ENCODE measurements at regions not wholly inside any gene's neighbourhood (a gene's known extent, or its start where the extent isn't known, plus 50 kb on each side); places are given as distances from the start of the nearest gene placed in this dataset.

- Mint-ChIP-seq H3K9me3 (peaks cover 38% of the 10 kb centered on the region), H3K27ac (no peak overlapping the region), H3K36me3 (ENCODE audit: low read depth) (no peaks in the 10 kb centered on the region), H3K27me3 (ENCODE audit: low read depth) (no peaks in the 10 kb centered on the region), H3K4me1 (ENCODE audit: low read depth) (no peaks in the 10 kb centered on the region), H3K4me3 (ENCODE audit: low read depth) (no peak overlapping the region)
- DNase-seq (ENCODE audit: low spot score), result no peak
- intact Hi-C loops (cut with micrococcal nuclease), result no loop called here
These were observed 1210.6 kb upstream of the NXPH2 start for GRCh38 chr2:139990646-139991335.

DNA sequence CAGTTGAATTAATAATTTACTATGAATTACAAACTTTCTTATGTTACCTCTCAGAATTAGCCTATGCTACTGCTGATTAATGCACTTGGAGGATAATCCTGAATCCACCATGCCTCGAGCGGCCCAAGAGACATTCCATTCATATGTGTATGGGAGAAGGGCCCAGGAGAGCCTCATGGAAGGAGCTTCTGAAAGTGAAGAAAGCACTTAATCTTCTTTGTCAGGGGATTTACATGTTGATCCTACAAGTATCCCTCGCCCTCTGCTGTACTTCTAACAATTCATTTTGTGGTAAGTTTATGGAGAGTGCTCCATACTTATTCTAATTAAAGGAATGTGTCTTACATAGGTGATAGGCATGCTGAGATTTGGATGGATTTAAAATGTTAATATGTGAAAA lies 1189.1 kb upstream of the NXPH2 start:
- intact Hi-C loops (cut with micrococcal nuclease), result no loop called here
- H3K4me3 Mint-ChIP-seq (ENCODE audit: low read depth), result no peak overlapping the region
- H3K27ac Mint-ChIP-seq, result no peak overlapping the region

GRCh38 chr2:139968588-139968987 lies 1188.4 kb upstream of the NXPH2 start:
- Mint-ChIP-seq H3K4me1 (ENCODE audit: low read depth) (no peaks in the 10 kb centered on the region), H3K4me3 (ENCODE audit: low read depth) (no peak overlapping the region), H3K27ac (no peak overlapping the region), H3K27me3 (ENCODE audit: low read depth) (no peaks in the 10 kb centered on the region), H3K9me3 (peaks cover 48% of the 10 kb centered on the region), H3K36me3 (ENCODE audit: low read depth) (no peaks in the 10 kb centered on the region)
- DNase-seq (ENCODE audit: low spot score), result no peak
- intact Hi-C loops (cut with micrococcal nuclease), result no loop called here

More for the DNA sequence above, 1189.1 kb upstream of the NXPH2 start:
- Mint-ChIP-seq H3K27me3 (ENCODE audit: low read depth) (no peaks in the 10 kb centered on the region), H3K9me3 (peaks cover 49% of the 10 kb centered on the region), H3K4me1 (ENCODE audit: low read depth) (no peaks in the 10 kb centered on the region), H3K36me3 (ENCODE audit: low read depth) (no peaks in the 10 kb centered on the region)
- DNase-seq (ENCODE audit: low spot score), result no peak

DNA sequence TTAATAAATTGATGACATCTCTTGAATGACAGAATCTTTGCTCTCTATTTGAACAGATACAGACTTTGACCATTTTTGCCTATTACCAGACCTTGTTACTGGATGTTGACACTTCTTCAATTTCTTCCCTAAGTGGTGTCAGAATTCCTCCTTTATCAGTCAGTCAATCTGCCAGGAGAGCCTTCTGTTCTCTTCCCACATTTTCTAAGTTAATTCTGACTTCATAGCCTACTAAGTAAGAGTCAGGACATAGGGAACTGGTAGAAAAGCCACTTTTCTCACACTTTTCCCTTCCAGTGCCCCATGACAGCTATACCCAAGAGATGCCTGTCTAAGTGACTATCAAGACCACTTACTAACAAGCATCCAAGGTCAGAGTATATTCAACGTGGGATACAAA lies 1187.5 kb upstream of the NXPH2 start:
- Mint-ChIP-seq H3K9me3 (peaks cover 40% of the 10 kb centered on the region), H3K36me3 (ENCODE audit: low read depth) (no peaks in the 10 kb centered on the region), H3K27ac (no peak overlapping the region), H3K27me3 (ENCODE audit: low read depth) (no peaks in the 10 kb centered on the region), H3K4me1 (ENCODE audit: low read depth) (no peaks in the 10 kb centered on the region), H3K4me3 (ENCODE audit: low read depth) (no peak overlapping the region)
- no peak for DNase-seq (ENCODE audit: low spot score)
- intact Hi-C loops (cut with micrococcal nuclease), result no loop called here

GRCh38 chr2:139964721-139965440 lies 1184.7 kb upstream of the NXPH2 start:
- no peak for DNase-seq (ENCODE audit: low spot score)
- Mint-ChIP-seq H3K4me1 (ENCODE audit: low read depth) (no peaks in the 10 kb centered on the region), H3K27me3 (ENCODE audit: low read depth) (no peaks in the 10 kb centered on the region), H3K36me3 (ENCODE audit: low read depth) (no peaks in the 10 kb centered on the region), H3K4me3 (ENCODE audit: low read depth) (no peak overlapping the region), H3K9me3 (peaks cover 34% of the 10 kb centered on the region), H3K27ac (no peak overlapping the region)
- intact Hi-C loops (cut with micrococcal nuclease), result no loop called here

- intact Hi-C loops (cut with micrococcal nuclease), result no loop called here
- Mint-ChIP-seq H3K27ac (no peak overlapping the region), H3K27me3 (ENCODE audit: low read depth) (no peaks in the 10 kb centered on the region), H3K9me3 (peaks cover 32% of the 10 kb centered on the region), H3K36me3 (ENCODE audit: low read depth) (no peaks in the 10 kb centered on the region), H3K4me3 (ENCODE audit: low read depth) (no peak overlapping the region), H3K4me1 (ENCODE audit: low read depth) (no peaks in the 10 kb centered on the region)
- no peak for DNase-seq (ENCODE audit: low spot score)
These were observed 1183.7 kb upstream of the NXPH2 start for GRCh38 chr2:139963863-139964355.

GRCh38 chr2:139949242-139949972 lies 1169.2 kb upstream of the NXPH2 start:
- Mint-ChIP-seq H3K9me3 (peaks cover 39% of the 10 kb centered on the region), H3K36me3 (ENCODE audit: low read depth) (no peaks in the 10 kb centered on the region), H3K27me3 (ENCODE audit: low read depth) (no peaks in the 10 kb centered on the region), H3K27ac (no peak overlapping the region), H3K4me1 (ENCODE audit: low read depth) (no peaks in the 10 kb centered on the region), H3K4me3 (ENCODE audit: low read depth) (no peak overlapping the region)
- intact Hi-C loops (cut with micrococcal nuclease), result no loop called here
- no peak for DNase-seq (ENCODE audit: low spot score)

DNA sequence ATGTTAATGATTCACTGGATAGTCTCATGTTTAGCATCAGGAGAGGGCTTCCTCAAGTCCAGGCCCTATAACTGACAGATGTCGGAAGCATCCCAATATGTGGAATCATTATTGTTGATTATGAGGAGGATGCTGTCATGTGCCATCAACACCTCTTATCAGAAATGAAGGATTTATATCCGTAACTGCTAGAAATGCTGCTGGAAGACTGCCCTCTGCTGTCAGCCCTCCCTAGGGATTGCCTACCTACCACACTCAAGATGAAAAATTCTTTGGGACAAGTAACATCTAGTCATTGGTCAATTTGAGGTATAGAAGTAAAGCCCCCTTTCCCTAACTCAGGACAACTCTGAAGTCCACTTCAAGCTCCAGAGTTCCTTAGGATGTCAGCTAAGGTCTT lies 1166.5 kb upstream of the NXPH2 start:
- H3K4me1 Mint-ChIP-seq (ENCODE audit: low read depth), result no peaks in the 10 kb centered on the region
- no peaks in the 10 kb centered on the region for H3K36me3 Mint-ChIP-seq (ENCODE audit: low read depth)
- H3K27ac Mint-ChIP-seq, result no peak overlapping the region
- no peaks in the 10 kb centered on the region for H3K27me3 Mint-ChIP-seq (ENCODE audit: low read depth)
- DNase-seq (ENCODE audit: low spot score), result no peak
- intact Hi-C loops (cut with micrococcal nuclease), result no loop called here
- peaks cover 51% of the 10 kb centered on the region for H3K9me3 Mint-ChIP-seq
- H3K4me3 Mint-ChIP-seq (ENCODE audit: low read depth), result no peak overlapping the region

GRCh38 chr2:139940686-139941085 lies 1160.5 kb upstream of the NXPH2 start:
- H3K36me3 Mint-ChIP-seq (ENCODE audit: low read depth), result no peaks in the 10 kb centered on the region

GRCh38 chr2:139925903-139926302 lies 1145.7 kb upstream of the NXPH2 start:
- H3K27me3 Mint-ChIP-seq (ENCODE audit: low read depth), result no peaks in the 10 kb centered on the region
- DNase-seq (ENCODE audit: low spot score), result no peak
- H3K4me3 Mint-ChIP-seq (ENCODE audit: low read depth), result no peak overlapping the region
- H3K9me3 Mint-ChIP-seq, result no peaks in the 10 kb centered on the region
- intact Hi-C loops (cut with micrococcal nuclease), result no loop called here
- no peak overlapping the region for H3K27ac Mint-ChIP-seq
- H3K4me1 Mint-ChIP-seq (ENCODE audit: low read depth), result no peaks in the 10 kb centered on the region
- no peaks in the 10 kb centered on the region for H3K36me3 Mint-ChIP-seq (ENCODE audit: low read depth)

More at GRCh38 chr2:139940686-139941085, 1160.5 kb upstream of the NXPH2 start:
- Mint-ChIP-seq H3K27ac (no peak overlapping the region), H3K4me1 (ENCODE audit: low read depth) (no peaks in the 10 kb centered on the region), H3K9me3 (peaks cover 49% of the 10 kb centered on the region), H3K4me3 (ENCODE audit: low read depth) (no peak overlapping the region), H3K27me3 (ENCODE audit: low read depth) (no peaks in the 10 kb centered on the region)
- DNase-seq (ENCODE audit: low spot score), result no peak
- intact Hi-C loops (cut with micrococcal nuclease), result no loop called here

- H3K9me3 Mint-ChIP-seq, result peaks cover 4% of the 10 kb centered on the region
- DNase-seq (ENCODE audit: low spot score), result no peak
- intact Hi-C loops (cut with micrococcal nuclease), result no loop called here
- no peaks in the 10 kb centered on the region for H3K27me3 Mint-ChIP-seq (ENCODE audit: low read depth)
- H3K4me3 Mint-ChIP-seq (ENCODE audit: low read depth), result no peak overlapping the region
- no peaks in the 10 kb centered on the region for H3K36me3 Mint-ChIP-seq (ENCODE audit: low read depth)
- H3K4me1 Mint-ChIP-seq (ENCODE audit: low read depth), result no peaks in the 10 kb centered on the region
- no peak overlapping the region for H3K27ac Mint-ChIP-seq
These were observed 1143.9 kb upstream of the NXPH2 start for GRCh38 chr2:139924070-139924469.

DNA sequence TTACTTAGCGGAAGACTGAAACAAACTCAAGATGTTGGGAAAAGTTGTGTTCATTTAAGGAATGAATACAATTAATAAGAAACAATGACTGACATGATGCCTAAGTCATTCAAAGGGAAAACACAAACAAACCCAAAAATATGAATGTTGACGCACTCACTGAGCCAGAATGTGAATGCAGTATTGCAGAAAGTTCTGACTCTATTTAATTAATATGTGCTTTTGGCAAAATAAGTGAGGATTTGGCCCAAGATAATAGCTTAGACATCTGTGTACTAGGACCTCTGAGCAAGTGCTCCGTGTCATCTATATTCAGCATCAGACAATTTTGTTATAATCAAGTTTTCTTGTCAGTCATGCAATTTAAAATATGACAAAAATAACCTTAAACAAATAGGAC lies 1138.8 kb upstream of the NXPH2 start:
- H3K9me3 Mint-ChIP-seq, result peaks cover 23% of the 10 kb centered on the region
- H3K36me3 Mint-ChIP-seq (ENCODE audit: low read depth), result no peaks in the 10 kb centered on the region
- intact Hi-C loops (cut with micrococcal nuclease), result no loop called here
- H3K27me3 Mint-ChIP-seq (ENCODE audit: low read depth), result no peaks in the 10 kb centered on the region
- no peak overlapping the region for H3K27ac Mint-ChIP-seq
- DNase-seq (ENCODE audit: low spot score), result no peak
- no peaks in the 10 kb centered on the region for H3K4me1 Mint-ChIP-seq (ENCODE audit: low read depth)
- no peak overlapping the region for H3K4me3 Mint-ChIP-seq (ENCODE audit: low read depth)
